ENCODE measurements at regions not wholly inside any gene's neighbourhood (a gene's known extent, or its start where the extent isn't known, plus 50 kb on each side); places are given as distances from the start of the nearest gene placed in this dataset.

DNA sequence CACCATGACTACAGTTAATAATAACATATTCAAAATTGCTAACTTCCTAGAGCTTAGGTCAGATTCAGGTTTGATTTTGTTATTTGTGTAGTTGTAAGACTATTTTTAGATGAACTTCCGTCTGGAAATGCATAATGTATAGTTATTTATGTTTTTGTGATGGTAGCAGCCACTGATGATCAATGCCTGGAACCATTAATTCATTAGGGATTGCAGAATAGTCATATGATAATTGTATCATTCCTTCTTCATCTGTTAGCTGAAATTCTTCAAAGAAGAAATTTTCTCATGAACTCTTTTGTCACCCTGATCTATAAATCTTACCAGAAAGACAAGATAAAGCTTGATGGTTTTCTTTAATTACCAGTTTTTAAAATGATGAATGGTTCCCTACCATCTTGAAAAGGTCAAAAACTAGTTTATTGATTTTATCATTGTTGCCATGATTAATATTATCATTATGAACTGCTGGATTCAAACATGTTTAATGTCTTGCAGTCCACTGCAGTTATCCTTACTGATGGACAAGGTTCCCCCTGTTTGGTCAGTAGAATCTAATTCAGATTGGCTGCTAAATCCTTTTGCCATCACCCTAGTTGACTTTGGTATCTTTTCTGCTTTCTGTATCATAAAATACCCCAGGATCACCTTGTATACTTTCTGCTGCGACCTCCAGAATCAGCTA lies 433.3 kb downstream of the GPAM start:
- no peak overlapping the region for H3K4me3 ChIP-seq (ENCODE audit: low read depth, low read length)
- TF ChIP-seq, protein P1, sequence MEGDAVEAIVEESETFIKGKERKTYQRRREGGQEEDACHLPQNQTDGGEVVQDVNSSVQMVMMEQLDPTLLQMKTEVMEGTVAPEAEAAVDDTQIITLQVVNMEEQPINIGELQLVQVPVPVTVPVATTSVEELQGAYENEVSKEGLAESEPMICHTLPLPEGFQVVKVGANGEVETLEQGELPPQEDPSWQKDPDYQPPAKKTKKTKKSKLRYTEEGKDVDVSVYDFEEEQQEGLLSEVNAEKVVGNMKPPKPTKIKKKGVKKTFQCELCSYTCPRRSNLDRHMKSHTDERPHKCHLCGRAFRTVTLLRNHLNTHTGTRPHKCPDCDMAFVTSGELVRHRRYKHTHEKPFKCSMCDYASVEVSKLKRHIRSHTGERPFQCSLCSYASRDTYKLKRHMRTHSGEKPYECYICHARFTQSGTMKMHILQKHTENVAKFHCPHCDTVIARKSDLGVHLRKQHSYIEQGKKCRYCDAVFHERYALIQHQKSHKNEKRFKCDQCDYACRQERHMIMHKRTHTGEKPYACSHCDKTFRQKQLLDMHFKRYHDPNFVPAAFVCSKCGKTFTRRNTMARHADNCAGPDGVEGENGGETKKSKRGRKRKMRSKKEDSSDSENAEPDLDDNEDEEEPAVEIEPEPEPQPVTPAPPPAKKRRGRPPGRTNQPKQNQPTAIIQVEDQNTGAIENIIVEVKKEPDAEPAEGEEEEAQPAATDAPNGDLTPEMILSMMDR (IDR thresholded peaks at IDR 0.05; ENCODE audit: borderline replicate concordance, insufficient read depth, low read depth, low read length) = no peak

DNA sequence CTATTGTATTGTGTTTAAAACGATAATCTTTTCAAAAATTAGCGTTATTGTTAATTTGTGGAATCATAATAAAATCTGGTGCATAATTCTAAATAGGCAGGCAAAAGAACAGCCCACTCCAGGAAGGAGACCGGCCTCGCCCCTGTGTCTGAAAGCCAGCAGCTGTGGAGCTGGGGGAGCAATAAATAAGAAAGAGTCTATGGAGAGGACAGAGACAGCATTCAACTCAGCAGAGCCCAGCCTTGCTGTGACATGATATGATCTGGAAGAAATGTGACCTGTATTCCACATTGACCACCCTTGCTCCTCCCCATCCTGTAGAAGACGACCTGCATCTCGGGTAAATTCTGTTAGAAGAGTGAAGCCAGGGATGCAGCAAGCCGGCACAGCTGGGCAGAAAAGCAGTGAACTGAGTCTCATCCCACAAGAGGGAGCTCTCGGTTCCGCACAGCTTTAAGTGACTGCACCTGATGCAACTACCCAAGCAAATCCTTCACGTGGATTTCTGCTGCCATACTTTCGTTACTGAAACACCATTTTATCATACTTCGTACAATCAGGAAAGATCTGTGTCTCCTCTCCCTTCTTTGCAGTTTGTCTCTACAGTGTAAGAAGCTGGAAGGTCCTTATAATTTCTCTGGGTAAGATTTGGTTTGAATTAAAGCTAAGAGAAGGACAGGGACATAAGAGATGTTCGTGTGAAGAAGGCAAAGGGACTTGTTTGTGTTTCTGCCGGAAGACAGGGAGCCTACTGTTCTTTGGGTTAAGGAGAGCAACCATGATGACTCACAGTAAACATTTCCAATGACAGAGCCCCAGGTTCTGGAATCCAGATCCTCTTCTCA lies 427.1 kb downstream of the GPAM start:
- H3K4me3 ChIP-seq (ENCODE audit: low read depth, low read length) = no peak overlapping the region
- TF ChIP-seq, protein P1 (IDR thresholded peaks at IDR 0.05; ENCODE audit: borderline replicate concordance, insufficient read depth, low read depth, low read length) = peak; percentile 62

DNA sequence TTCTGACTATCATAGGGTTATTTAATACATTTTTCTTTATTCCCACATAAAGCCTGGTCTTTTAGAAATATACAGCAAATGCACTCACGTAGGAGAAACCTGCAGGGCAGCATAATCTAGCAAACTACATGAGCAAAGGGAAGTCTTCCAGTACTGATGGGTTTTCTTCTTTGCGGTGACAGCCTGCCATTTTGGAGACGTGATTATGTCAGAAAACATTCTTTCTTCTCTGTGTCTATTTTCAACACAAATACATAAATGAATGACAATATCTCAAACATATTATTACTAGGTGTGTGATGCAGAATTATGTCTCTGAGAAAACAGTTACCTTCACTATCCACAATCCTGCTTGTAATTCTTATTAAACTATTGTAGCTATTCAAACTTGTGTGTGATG lies 425.0 kb downstream of the GPAM start:
- TF ChIP-seq, protein P1 (IDR thresholded peaks at IDR 0.05; ENCODE audit: borderline replicate concordance, insufficient read depth, low read depth, low read length) = no peak
- H3K4me3 ChIP-seq (ENCODE audit: low read depth, low read length) = no peak overlapping the region

DNA sequence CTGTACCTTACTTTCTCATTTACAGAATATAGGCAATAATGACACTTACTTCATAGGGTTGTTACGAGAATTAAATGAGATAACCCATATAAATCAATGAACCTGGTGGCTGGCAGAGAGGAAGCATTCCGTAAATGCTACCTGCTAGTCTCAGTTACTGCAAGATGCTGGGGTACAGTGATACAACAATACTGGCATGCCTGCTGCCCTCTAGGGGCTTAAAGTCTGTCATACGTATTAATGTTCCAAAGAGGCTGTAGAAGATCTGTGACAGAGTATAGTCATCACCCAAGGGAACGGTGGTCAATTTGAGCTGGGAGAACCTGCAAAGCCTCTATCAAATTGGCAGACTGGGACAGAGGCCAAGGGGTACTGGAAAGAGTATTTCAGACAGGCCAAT lies 421.5 kb downstream of the GPAM start:
- TF ChIP-seq, protein P1 (IDR thresholded peaks at IDR 0.05; ENCODE audit: borderline replicate concordance, insufficient read depth, low read depth, low read length) = no peak
- H3K4me3 ChIP-seq (ENCODE audit: low read depth, low read length) = no peak overlapping the region

DNA sequence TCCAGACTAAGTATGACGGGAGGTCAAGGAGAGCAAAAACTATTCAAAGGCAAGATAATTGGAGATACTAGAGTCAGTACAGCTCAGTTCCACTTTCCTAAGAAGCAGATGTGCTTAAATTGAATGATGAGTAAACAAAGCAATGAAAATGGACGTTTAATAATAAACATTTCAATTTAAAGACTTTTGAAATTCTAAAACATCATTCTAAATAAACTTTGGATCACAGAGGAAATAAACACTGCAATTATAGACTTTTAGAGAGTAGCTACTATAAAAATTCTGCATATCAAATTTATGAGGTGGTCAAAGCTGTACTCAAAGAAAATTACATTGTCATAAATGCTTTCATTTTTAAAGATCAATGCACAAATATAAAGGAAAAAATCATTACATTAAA lies 418.3 kb downstream of the GPAM start:
- TF ChIP-seq, protein P1 (IDR thresholded peaks at IDR 0.05; ENCODE audit: borderline replicate concordance, insufficient read depth, low read depth, low read length) = no peak
- H3K4me3 ChIP-seq (ENCODE audit: low read depth, low read length) = no peak overlapping the region

DNA sequence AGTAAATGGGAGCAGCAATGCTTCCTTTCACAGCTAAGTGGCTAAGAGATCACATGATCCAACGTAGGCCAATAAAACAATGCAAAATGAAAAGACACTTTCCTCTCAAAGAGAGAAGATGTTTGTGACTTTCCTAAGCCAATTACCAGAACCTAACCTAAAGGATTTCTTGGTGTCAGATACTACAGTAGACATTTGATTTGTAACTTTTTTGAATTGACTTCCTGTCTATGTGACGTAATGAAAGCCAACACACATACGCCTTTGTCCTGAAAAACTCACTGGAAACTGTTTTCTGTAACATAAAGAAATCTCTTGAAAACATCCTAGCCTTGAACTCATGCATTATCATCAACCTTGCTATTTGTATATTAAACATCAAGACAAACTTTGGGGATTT lies 417.1 kb downstream of the GPAM start:
- TF ChIP-seq, protein P1 (IDR thresholded peaks at IDR 0.05; ENCODE audit: borderline replicate concordance, insufficient read depth, low read depth, low read length) = no peak
- no peak overlapping the region for H3K4me3 ChIP-seq (ENCODE audit: low read depth, low read length)

DNA sequence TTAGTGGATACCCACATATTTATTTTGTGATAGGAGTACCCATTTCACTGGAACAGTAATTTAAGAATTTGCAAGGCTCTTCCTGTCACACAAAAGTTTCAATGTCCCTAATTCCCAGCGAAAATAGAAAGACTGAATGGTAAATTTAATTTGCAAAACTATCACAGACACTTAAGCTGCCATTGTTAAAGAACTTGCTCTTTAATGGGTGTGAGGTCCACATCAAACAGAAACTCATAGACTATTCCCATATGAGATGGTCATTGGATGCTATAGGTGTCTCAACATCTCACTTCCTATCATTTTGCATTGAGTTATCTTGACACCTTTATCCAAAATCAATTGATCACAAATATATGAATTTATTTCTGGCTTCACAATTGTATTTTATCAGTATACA lies 415.9 kb downstream of the GPAM start:
- H3K4me3 ChIP-seq (ENCODE audit: low read depth, low read length) = no peak overlapping the region
- TF ChIP-seq, protein P1 (IDR thresholded peaks at IDR 0.05; ENCODE audit: borderline replicate concordance, insufficient read depth, low read depth, low read length) = no peak
